Transverse colon (tissue), 1 donor: ENCODE measurements at regions not wholly inside any gene's neighbourhood (a gene's known extent, or its start where the extent isn't known, plus 50 kb on each side); places are given as distances from the start of the nearest gene placed in this dataset.

Experiments used
- EP300 ChIP-seq: sonication (generic); formaldehyde crosslinking; IDR thresholded peaks from one replicate; pipeline ENCODE4 v1.6.1; 2017; ENCODE audit warnings: antibody characterized with exemption, low read depth
- POLR2A ChIP-seq: fragments of 450-650 bp; IDR thresholded peaks from one replicate; pipeline ENCODE4 v1.6.1; 2016; ENCODE audit warnings: antibody characterized with exemption, mild to moderate bottlenecking, moderate library complexity

DNA sequence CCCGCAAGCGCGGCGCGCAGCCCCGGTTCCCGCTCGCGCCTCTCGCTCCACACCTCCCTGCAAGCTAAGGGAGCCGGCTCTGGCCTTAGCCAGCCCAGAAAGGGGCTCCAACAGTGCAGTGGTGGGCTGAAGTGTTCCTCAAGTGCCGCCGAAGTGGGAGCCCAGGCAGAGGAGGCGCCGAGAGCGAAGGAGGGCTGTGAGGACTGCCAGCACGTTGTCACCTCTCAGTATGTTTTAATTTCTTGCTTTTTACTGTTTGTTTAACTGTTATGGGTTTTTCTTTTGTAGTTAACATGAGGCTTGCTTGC is 1525.7 kb downstream of the SI start:
- TF ChIP-seq POLR2A (no peak), EP300 (no peak)
